HG03045 (cell line): ENCODE measurements at regions not wholly inside any gene's neighbourhood (a gene's known extent, or its start where the extent isn't known, plus 50 kb on each side); places are given as distances from the start of the nearest gene placed in this dataset.
A peak's percentile ranks its signal among the peaks of the same experiment; 100 is the strongest.
"Not testable (repeated sequence)": the region's sequence is repeated elsewhere in the genome, so short reads cannot be mapped to it uniquely, and the experiment has no call there.

Experiments
- ATAC-seq: cut with Tn5 transposase; IDR thresholded peaks from one replicate; pipeline ENCODE4 v1.9.1; 2021; ENCODE audit warnings: mild to moderate bottlenecking, moderate library complexity; ENCODE audit not compliant: unreplicated experiment

- no peak for ATAC-seq
Measured at GRCh38 chr6:149127212-149127611, 190.3 kb upstream of the TAB2 start.

DNA sequence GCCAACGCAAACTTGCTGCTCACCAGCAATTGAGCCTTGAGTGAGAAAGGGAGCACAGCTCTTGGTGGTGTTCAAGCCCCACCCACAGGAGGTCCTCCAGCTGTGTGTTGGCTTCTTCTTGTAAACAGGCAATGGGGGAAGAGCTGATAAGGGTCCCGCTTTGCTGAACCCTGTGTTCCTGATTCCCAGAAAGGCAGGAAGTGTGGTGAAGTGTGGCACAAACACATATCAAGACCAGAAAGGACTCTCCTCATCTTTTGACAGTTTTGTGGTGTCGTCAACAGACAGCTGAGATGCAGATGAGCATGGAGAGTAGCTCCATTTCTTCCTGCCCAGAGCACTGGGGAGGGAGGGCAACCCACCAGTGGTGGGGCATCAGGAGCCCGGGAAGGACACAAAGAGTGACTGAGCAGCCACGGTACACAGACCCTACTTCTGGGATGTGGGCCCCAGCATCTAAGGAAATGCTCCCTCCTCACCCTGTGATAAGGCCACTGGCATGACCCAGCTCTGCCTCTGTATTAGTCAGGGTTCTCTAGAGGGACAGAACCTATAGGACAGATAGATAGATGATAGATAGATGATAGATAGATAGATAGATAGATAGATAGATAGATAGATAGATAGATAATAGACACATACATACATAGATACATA lies 188.9 kb upstream of the TAB2 start:
- no peak for ATAC-seq

GRCh38 chr6:149129371-149130077 lies 188.0 kb upstream of the TAB2 start:
- no peak for ATAC-seq

DNA sequence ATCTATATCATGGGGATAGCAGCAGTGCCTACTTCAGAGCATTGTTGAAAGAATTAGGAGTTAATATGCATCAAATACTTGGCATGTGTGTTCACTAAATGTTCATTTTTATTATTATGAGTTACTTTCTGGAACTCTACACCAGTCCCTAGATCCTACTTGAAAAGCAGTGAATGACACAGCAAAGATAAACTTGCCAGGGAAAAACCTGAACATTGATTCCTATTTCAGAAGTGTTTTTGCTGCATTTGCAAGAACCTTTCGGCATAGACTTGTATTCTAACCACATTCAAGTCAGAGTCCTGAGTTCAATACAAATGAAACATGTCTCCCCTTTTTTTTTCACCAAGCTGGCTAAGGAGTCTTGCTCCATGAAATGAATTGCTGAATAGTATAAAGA lies 187.4 kb upstream of the TAB2 start:
- no peak for ATAC-seq

DNA sequence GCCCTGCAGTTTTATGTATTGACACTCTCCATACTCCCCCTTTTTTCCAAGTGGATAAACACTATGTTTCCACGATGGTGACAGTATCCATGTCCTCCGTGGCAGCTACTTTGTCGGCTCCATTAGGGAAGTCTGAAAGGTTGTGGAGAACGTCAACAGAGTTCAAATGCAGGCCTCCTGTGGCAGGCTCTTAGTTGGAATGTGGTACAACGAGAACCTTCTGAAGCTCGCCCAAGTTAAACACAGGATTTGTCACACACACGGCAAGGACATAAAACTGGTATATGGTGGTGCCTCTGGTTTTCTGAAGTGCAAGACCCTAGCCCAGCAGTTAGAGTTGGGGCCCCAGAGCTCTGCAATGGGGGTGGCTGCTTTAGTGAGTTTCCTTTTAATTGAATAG lies 187.0 kb upstream of the TAB2 start:
- no peak for ATAC-seq

GRCh38 chr6:149131891-149132290 lies 185.6 kb upstream of the TAB2 start:
- ATAC-seq = no peak

- ATAC-seq = no peak
Measured at GRCh38 chr6:149132336-149132735, 185.2 kb upstream of the TAB2 start.

DNA sequence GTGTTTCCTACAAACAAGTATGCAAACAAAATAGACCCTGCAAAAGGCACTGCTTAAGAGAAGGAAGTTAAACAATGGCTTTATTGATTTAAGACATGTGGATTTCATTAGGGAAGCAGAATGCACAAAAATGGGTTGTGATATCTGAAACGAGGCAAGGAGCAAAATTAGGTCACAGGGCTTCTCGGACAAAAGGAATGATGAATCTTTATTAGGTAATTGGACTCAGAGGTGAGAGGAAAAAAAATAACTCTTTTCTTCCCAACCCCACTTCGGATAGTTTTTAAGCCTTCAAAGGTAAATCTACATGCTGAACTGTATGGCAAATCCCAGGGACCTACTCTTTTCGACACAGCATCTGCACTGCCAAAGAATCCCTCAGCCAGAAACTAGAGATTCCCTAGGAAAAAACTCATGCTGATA lies 183.0 kb upstream of the TAB2 start:
- ATAC-seq = no peak

DNA sequence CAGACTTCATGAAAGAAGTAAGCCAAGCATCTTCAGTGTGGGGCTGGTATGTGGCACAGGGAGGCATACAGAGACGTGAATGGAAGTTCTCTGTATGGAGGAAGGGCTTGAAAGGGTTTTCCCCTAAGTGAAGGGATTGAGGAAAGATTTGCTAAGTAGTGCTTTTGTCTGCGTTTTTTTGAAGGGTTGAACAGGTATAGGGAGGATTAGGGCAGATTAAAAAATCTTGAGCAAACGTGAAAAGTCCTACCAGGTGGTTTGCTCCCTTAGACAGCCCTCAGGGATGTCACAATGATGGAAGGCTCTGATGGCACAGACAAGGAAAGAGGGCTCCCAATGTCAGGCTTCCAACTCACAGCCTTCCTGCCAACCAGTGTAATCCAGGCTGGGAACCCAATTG lies 181.7 kb upstream of the TAB2 start:
- no peak for ATAC-seq

DNA sequence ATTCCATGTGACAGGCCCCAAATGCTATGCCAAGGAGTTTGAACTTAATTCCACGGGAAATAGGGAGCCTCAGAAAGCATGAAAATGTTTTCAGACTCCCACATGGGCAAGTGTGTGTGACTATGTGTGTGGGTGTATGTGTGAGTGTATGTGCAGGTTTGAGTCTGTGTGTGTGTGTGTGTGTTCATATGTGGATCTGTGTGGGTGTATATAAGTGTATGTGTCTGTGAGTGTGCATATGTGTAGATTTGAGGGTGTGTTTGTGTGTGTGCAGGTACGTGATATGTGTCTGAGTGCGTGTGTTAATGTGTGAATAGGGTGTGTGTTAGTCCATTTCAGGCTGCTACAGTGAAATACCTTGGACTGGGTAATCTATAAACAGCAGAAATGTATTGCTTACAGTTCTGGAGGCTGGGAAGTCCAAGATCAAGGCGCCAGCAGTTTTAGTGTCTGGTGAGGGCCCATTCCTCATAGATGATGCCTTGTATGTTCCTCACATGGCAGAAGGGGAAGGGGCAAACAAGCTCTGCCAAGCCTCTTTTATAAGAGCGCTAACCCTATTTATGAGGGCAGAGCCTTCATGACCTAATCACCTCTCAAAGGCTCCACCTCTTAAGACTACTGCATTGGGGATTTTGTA lies 181.1 kb upstream of the TAB2 start:
- ATAC-seq = no peak

- ATAC-seq = no peak
Measured at GRCh38 chr6:149136913-149137286, 180.6 kb upstream of the TAB2 start.

- ATAC-seq = no peak
Measured at GRCh38 chr6:149137594-149137993, 179.9 kb upstream of the TAB2 start.

GRCh38 chr6:149138089-149138488 lies 179.4 kb upstream of the TAB2 start:
- ATAC-seq = no peak

DNA sequence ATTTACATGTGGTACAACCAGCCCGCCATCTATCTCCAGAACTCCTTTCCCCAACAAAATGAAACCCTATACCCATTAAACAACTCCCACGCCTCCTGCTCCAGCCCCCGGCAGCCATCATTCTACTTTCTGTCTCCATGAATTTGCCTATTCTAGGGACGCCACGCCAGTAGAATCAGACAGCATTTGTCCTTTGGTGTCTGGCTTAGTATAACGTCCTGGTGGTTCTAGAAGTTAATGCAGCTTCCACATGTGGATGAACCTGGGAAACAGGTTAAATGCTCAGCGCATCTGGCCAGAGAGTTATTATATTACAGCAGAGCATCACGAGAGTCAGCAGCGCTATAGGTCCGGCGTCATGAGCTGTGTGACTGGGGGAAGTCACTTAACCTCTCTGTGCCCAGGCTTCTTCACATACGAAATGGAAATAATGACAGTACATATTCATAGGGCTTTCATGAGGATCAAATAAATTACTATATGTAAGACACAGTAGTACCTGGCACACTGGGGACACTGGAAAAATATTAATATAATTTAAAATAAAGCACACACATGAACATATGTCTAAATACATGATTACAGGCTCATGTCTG lies 178.7 kb upstream of the TAB2 start:
- no peak for ATAC-seq

DNA sequence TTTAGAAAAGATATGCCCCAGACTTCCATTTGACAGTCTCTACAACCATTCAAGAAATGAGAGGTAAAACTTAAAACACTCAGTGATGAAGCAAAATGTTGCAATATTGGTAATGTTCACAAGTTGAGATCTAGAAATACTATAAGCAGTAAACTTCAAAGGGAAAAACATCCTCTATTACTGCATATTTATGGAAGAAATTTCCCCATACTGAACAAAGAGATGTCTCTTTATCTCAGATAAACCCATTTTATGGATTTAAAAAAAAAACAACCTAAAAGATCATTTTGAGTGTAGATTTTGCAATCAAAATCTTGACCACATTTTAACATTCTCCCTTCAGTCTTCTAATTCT lies 177.8 kb upstream of the TAB2 start:
- ATAC-seq = no peak

DNA sequence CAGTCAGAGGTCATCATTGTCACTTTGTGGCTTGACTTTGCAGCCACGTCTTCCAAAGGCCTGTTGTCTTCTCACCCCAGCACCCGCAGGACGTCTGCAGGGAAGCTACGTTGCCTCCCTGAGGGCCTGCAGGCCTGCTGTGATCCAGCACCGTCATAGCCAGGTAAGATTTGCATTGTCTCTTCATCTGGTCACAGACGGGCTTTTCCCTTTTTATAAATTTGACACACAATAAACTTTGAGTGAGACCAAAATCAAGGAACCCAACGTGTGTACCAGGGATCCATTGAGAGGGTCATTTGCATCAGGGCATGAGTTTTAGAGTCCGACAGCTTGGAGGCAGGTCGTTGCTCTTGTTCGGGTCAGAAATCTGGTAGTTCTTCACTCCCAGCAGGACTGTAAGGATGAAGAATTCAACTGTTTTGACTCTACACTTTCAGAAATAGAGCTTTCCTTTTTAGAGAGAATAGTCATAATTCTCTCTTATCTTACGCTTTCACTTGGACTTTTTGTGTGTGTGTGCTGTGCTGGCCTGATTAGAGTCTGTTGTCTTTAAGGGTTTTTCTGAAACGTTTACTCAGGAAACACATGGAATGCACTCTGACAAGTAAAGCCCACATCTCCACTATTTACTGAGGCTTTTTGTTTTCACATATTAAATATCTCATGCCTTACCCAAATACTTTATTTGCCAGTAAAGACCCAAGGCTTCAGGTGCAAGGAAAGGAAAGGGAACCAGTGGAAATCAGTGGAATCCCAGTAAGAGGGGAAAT lies 177.2 kb upstream of the TAB2 start:
- peak; percentile 83 for ATAC-seq

DNA sequence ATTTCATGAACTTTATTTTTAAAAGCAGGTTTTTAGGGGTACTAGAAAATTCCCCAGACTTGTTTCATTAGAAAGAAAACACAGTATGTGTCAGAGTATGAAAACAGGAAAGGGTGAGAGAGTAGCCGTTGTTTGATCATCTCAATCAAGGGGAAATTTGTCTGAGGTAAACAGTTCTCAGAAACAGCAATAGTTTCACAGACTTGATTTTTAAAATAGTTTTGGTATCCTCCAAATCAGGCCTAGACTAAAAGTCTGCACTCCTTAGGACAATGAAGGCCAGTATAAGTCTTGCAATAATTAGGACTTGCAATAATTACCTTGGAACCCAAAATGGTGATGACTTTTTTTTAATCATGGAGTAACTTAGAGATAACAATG lies 176.6 kb upstream of the TAB2 start:
- ATAC-seq = peak; percentile 45

DNA sequence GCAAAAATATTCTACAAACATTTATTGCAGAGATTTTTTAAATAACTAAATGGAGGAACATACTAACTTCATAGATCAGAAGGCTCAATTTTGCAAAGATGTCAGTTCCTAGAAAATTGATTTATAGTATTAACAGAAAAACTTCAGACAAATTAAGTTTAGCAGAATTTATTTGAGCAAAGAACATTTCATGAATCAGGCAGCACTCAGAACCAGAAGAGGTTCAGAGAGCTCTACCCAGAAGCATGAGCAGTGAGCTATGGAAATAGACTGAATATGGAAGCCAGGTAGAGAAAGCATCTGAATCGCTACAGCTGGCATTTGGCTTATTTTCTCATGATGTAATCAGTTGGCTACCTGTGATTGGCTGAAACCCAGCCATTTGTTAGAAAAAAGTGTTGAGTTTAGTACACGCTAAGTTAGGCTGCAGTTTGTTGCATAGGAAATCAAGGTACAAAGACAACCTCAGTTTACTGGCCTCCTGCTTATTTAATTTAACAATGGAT lies 174.5 kb upstream of the TAB2 start:
- no peak for ATAC-seq

- not testable (repeated sequence) for ATAC-seq
Measured at GRCh38 chr6:149145800-149146199, 171.7 kb upstream of the TAB2 start.

GRCh38 chr6:149147195-149147594 lies 170.3 kb upstream of the TAB2 start:
- ATAC-seq = no peak
